ENCODE measurements at regions not wholly inside any gene's neighbourhood (a gene's known extent, or its start where the extent isn't known, plus 50 kb on each side); places are given as distances from the start of the nearest gene placed in this dataset.
A peak's percentile ranks its signal among the peaks of the same experiment; 100 is the strongest.

DNA sequence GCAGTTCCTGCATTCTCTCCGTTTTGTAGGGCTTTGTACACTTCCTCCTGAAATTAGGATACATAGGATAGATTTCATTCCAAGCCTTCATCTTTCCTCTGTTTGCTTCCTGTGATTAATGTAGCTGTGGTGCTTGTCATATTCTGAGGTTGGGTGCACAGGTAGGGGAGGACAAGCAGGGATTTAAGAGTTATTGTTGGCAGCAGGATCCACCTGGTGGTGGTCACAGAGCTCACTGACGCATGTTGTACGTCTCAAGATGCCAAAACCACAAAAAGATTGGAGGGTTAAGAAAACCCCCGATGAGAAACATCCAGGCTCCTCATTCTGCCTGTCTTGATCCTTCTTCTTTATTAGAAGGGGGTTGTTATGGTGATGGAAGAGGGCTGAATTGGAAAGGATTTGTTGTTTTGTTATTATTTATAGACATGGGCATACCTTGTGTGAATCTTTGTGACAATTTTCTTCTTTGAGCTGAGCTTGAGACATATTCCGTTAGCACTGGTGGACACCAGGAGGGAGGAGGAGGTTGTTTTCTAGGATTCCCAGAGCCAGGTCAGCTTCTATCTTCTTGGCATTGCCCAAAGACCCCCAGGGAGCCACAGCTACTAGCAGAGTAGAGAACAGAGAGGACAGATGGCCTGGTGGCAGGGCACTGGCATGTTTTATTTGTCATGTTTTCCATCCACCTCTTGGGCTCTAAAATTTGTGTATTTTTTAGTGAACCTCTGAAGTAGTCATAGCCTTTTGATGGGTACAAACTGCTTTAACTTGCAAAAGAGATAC, 57.7 kb upstream of the LARS2 start:
- no peak for DNase-seq

DNA sequence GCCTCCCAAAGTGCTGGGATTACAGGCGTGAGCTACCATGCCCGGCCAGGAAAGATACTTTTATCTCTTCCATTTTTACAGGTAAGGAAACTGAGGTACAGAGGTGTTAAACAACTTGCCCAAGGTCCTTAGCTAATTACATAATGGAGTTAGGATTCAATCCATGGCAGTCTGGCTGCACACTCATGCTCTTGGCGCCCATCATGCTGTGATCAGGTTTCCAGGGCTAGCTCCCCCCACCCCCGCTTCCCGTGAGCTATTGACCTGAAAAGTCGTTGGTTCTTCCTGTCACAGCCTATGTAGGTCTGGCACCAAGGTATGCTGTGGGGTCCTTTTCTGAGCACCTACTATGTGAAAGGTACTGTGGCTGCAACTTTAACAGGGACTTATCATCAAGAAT, 55.9 kb upstream of the LARS2 start:
- no peak for DNase-seq

DNA sequence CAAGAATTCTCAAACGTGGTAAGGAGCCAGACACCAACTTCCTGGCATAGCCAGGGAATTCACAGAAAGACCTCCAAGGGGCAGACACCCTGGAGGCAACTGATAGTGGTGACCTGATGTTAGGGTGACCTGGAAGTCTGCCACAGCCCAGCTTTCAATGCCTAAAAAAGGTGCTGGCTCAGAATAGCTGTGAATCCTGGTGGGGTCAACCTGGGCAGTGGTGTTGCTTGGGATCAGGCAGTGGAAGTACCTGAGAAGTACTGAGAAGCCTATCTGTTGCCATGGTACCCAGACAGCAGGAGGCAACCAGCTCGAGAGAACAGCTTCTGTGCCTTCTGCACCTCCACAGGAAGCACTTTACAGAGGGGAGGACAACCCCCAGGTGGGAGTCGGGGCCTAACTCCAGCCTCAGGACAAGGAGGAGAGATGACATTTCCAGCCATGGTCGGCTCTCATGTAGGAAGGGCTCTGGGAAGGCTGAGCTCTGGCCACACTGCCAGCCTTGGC, 55.4 kb upstream of the LARS2 start:
- no peak for DNase-seq

DNA sequence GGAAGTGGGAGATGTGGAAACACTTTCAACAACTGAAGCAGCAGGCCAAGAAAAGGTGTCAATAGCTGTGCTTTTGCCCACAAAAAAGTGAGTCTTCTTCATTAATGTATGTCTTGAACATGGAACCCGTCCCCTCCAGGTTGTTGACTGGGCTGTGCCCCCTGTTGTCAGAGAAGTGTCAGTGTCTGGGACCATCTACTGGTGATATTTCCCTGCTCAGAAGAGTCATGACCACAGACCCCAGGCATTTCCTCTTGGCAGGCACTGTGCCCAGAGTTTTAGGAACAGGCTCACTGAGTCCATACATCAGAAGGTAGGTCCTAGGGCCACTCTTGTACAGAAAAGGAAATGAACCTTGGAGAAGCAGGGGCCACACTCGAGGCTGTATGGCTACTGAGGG, 54.8 kb upstream of the LARS2 start:
- DNase-seq = no peak

DNA sequence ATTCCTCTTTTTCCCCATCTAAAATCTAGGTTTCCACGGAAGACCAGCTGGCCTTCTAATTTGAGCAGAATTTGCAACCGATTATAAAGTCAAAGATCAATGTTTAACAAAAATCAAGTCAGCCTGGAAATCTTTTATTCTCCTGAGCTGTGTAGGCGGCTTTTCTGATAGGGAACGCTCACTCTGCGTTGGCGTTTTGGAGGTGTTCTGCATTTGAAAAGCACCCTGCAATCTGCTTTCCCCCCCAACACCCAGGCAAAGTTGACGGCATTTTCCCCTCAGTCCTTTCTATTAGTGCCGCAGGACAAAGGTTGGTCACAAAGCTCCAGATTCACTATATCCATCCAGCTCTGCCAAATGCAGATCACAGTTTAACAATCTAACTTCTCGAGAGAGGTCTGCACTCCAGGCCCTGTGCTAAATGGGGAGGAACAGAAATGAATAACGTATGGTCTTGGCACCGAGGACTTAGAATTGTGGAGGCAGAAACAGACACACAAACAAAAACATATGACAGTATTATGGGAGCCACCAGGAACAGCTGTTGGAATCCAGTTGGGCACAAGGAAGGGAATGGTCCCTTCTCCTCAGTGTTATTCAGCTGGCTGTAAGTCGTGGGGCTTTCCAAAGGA, 50.4 kb upstream of the LARS2 start:
- DNase-seq = peak; percentile 26

Data from hindlimb muscle (tissue), 1 donor.